ENCODE measurements at regions not wholly inside any gene's neighbourhood (a gene's known extent, or its start where the extent isn't known, plus 50 kb on each side); places are given as distances from the start of the nearest gene placed in this dataset.

GRCh38 chr7:145105561-145105960 is 269.7 kb upstream of the TPK1 start:
- H3K27ac ChIP-seq (ENCODE audit: low read depth, low read length): no peak overlapping the region
- H2BK5ac ChIP-seq (ENCODE audit: low read depth, low read length): no peak overlapping the region
- H3K36me3 ChIP-seq (ENCODE audit: control insufficient read depth in 2 of 4, insufficient read depth in 4 of 4, low read length in 3 of 4): no peaks in the 10 kb centered on the region
- H3K23ac ChIP-seq (ENCODE audit: insufficient read length): no peak overlapping the region
- no peak overlapping the region for H3K18ac ChIP-seq (ENCODE audit: extremely low read depth, low read length)
- no peak overlapping the region for H2AFZ ChIP-seq (ENCODE audit: low read length)
- no peaks in the 10 kb centered on the region for H3K9me3 ChIP-seq (ENCODE audit: insufficient read depth in 2 of 2, low read depth in 1 of 2, low read length in 1 of 2)
- no peak overlapping the region for H3K4ac ChIP-seq (replicated peaks; ENCODE audit: insufficient read length, low read depth, low read length)
- no peak overlapping the region for H3K56ac ChIP-seq (replicated peaks; ENCODE audit: insufficient read length, low read depth, low read length)
- no peaks in the 10 kb centered on the region for H3K23me2 ChIP-seq (ENCODE audit: low read depth, low read length)
- DNase-seq (ENCODE audit: low read depth in 1 of 2, low spot score in 2 of 2) (no peak), FAIRE-seq (no peak)
- H3K27me3 ChIP-seq (replicated peaks in 1 of 4; ENCODE audit: control insufficient read depth in 3 of 4, extremely low read depth in 1 of 4, insufficient read depth in 3 of 4, low read length in 3 of 4): no peaks in the 10 kb centered on the region
- H4K5ac ChIP-seq (ENCODE audit: insufficient read length, low read depth, low read length): no peak overlapping the region
- POLR2A ChIA-PET (ENCODE audit: partially characterized antibody): no interaction called here
- no peak overlapping the region for H3K14ac ChIP-seq (ENCODE audit: insufficient read length)
- H3K79me1 ChIP-seq (ENCODE audit: low read depth, low read length): no peaks in the 10 kb centered on the region
- H3K4me2 ChIP-seq (ENCODE audit: insufficient read depth in 1 of 2, low read depth in 2 of 2, low read length in 2 of 2): no peak overlapping the region
- no peaks in the 10 kb centered on the region for H3K79me2 ChIP-seq (ENCODE audit: control insufficient read depth in 1 of 2, insufficient read depth in 2 of 2, low read length in 2 of 2)
- no peak overlapping the region for H2BK120ac ChIP-seq (replicated peaks; ENCODE audit: low read depth, low read length)
- H2BK20ac ChIP-seq (ENCODE audit: low read length): no peak overlapping the region
- WGBS, 2 experiments (ENCODE audit: extremely low coverage in 1 of 2, insufficient coverage in 1 of 2, insufficient read length in 1 of 2, insufficient replicate concordance in 2 of 2, low coverage in 1 of 2, low lambda C conversion rate in 2 of 2, missing lambda C conversion rate in 1 of 2): 96% methylated on average over 2 of the region's 2 CpGs; no CpG with 5 or more reads in 1 of the 2 experiments
- H3K4me3 ChIP-seq (ENCODE audit: extremely low read depth in 1 of 4, insufficient read depth in 2 of 4, low read depth in 3 of 4, low read length in 4 of 4): no peak overlapping the region
- no peak overlapping the region for H2BK12ac ChIP-seq (ENCODE audit: low read depth, low read length)
- H2BK15ac ChIP-seq (ENCODE audit: low read length): no peak overlapping the region
- H4K8ac ChIP-seq (ENCODE audit: extremely low read depth, insufficient read depth, low read length): no peak overlapping the region
- no peak overlapping the region for H2AK5ac ChIP-seq (ENCODE audit: low read depth, low read length)
- no peak overlapping the region for H4K91ac ChIP-seq (replicated peaks; ENCODE audit: insufficient read length, low read length)
- no peak for TF ChIP-seq JUN (IDR thresholded peaks at IDR 0.05; ENCODE audit: low read depth, low read length)
- TF ChIP-seq EP300 (IDR thresholded peaks at IDR 0.05; ENCODE audit: borderline replicate concordance in 1 of 2, low read depth in 2 of 2, low read length in 2 of 2): no peak
- TF ChIP-seq BCL11A (IDR thresholded peaks at IDR 0.05; ENCODE audit: low read depth in 2 of 2, low read length in 2 of 2): no peak
- TF ChIP-seq POLR2AphosphoS5 (IDR thresholded peaks at IDR 0.05; ENCODE audit: low read depth, low read length): no peak
- TF ChIP-seq RXRA (IDR thresholded peaks at IDR 0.05; ENCODE audit: insufficient read depth, low read depth, low read length): no peak
- CTCF ChIA-PET (ENCODE audit: partially characterized antibody): interaction anchor here (1.1 to 2.0 kb wide), 2 partner anchors 7 to 68 kb away, joined by 3 to 5 read pairs; no protein-coding TSS in a partner anchor
- H3K9ac ChIP-seq (replicated peaks in 1 of 4; ENCODE audit: extremely low read depth in 1 of 4, low read depth in 3 of 4, low read length in 3 of 4): no peak overlapping the region
- H3K4me1 ChIP-seq (replicated peaks in 1 of 4; ENCODE audit: control insufficient read depth in 3 of 4, insufficient read depth in 4 of 4, low read length in 3 of 4): no peaks in the 10 kb centered on the region
- no peaks in the 10 kb centered on the region for H4K20me1 ChIP-seq (replicated peaks in 1 of 2; ENCODE audit: control insufficient read depth in 1 of 2, insufficient read depth in 2 of 2, low read length in 2 of 2)
